ENCODE measurements at regions not wholly inside any gene's neighbourhood (a gene's known extent, or its start where the extent isn't known, plus 50 kb on each side); places are given as distances from the start of the nearest gene placed in this dataset.
A peak's percentile ranks its signal among the peaks of the same experiment; 100 is the strongest.

GRCh38 chr1:18015719-18016118 is 91.9 kb upstream of the IGSF21 start:
- no peak for DNase-seq (ENCODE audit: low spot score)

GRCh38 chr1:18018366-18018765 is 89.2 kb upstream of the IGSF21 start:
- DNase-seq (ENCODE audit: low spot score): no peak

GRCh38 chr1:18020021-18020817 is 87.4 kb upstream of the IGSF21 start:
- no peak for DNase-seq (ENCODE audit: low spot score)

- no peak for DNase-seq (ENCODE audit: low spot score)
Observed at GRCh38 chr1:18021242-18021641, 86.4 kb upstream of the IGSF21 start.

GRCh38 chr1:18032172-18032859 is 75.3 kb upstream of the IGSF21 start:
- DNase-seq (ENCODE audit: low spot score): no peak

- no peak for DNase-seq (ENCODE audit: low spot score)
Observed at GRCh38 chr1:18035145-18035544, 72.5 kb upstream of the IGSF21 start.

- DNase-seq (ENCODE audit: low spot score): no peak
Observed at GRCh38 chr1:18037651-18038050, 69.9 kb upstream of the IGSF21 start.

GRCh38 chr1:18038051-18038450 is 69.5 kb upstream of the IGSF21 start:
- no peak for DNase-seq (ENCODE audit: low spot score)

- no peak for DNase-seq (ENCODE audit: low spot score)
Observed at GRCh38 chr1:18039102-18039501, 68.5 kb upstream of the IGSF21 start.

- DNase-seq (ENCODE audit: low spot score): peak; percentile 46
Observed at GRCh38 chr1:18041102-18041501, 66.5 kb upstream of the IGSF21 start.

- no peak for DNase-seq (ENCODE audit: low spot score)
Observed at GRCh38 chr1:18041685-18042355, 65.8 kb upstream of the IGSF21 start.

GRCh38 chr1:18043871-18044270 is 63.7 kb upstream of the IGSF21 start:
- no peak for DNase-seq (ENCODE audit: low spot score)

GRCh38 chr1:18045203-18045602 is 62.4 kb upstream of the IGSF21 start:
- DNase-seq (ENCODE audit: low spot score): no peak

GRCh38 chr1:18045621-18046020 is 62.0 kb upstream of the IGSF21 start:
- no peak for DNase-seq (ENCODE audit: low spot score)

- DNase-seq (ENCODE audit: low spot score): no peak
Observed at GRCh38 chr1:18047122-18047521, 60.5 kb upstream of the IGSF21 start.

- DNase-seq (ENCODE audit: low spot score): no peak
Observed at GRCh38 chr1:18049228-18049627, 58.4 kb upstream of the IGSF21 start.

- DNase-seq (ENCODE audit: low spot score): no peak
Observed at GRCh38 chr1:18052671-18053070, 54.9 kb upstream of the IGSF21 start.

GRCh38 chr1:18055156-18055555 is 52.4 kb upstream of the IGSF21 start:
- DNase-seq (ENCODE audit: low spot score): no peak

- no peak for DNase-seq (ENCODE audit: low spot score)
Observed at GRCh38 chr1:18056545-18056944, 51.1 kb upstream of the IGSF21 start.

- no peak for DNase-seq (ENCODE audit: low spot score)
Observed at GRCh38 chr1:18057623-18058022, 50.0 kb upstream of the IGSF21 start.

All from pons (tissue), 1 donor.